Esophagus muscularis mucosa (tissue), 4 donors: ENCODE measurements at regions not wholly inside any gene's neighbourhood (a gene's known extent, or its start where the extent isn't known, plus 50 kb on each side); places are given as distances from the start of the nearest gene placed in this dataset.

Source experiments
- EP300 ChIP-seq: sonication (generic); formaldehyde crosslinking; IDR thresholded peaks from one replicate; pipeline ENCODE4 v1.6.1; 2017; ENCODE audit warnings: antibody characterized with exemption
- POLR2A ChIP-seq: fragments of 450-650 bp; IDR thresholded peaks from one replicate; pipeline ENCODE4 v1.6.1; 2017; ENCODE audit warnings: antibody characterized with exemption, moderate library complexity, mild to moderate bottlenecking, low read depth
- POLR2AphosphoS5 ChIP-seq, 2 donors: sonication (generic); formaldehyde crosslinking; IDR thresholded peaks; one replicate each; pipeline ENCODE4 v1.6.1; 2017; ENCODE audit warnings: antibody characterized with exemption in 2 of 2
- TF ChIP-seq, protein P1 (sequence below), 3 experiments: fragments of 200-600 bp in 2 of 3; fragments of 450-650 bp in 1 of 3; sonication (generic) in 2 of 3; IDR thresholded peaks; one replicate each; pipeline ENCODE4 v1.5.1; 2017 to 2019; ENCODE audit warnings: antibody characterized with exemption in 3 of 3, mild to moderate bottlenecking in 2 of 3, moderate library complexity in 1 of 3

GRCh38 chr16:86355951-86356350 is 154.4 kb upstream of the FOXF1 start:
- TF ChIP-seq POLR2AphosphoS5 (IDR thresholded peaks at IDR 0.05) (no peak), EP300 (no peak), POLR2A (no peak)
- TF ChIP-seq, protein P1, sequence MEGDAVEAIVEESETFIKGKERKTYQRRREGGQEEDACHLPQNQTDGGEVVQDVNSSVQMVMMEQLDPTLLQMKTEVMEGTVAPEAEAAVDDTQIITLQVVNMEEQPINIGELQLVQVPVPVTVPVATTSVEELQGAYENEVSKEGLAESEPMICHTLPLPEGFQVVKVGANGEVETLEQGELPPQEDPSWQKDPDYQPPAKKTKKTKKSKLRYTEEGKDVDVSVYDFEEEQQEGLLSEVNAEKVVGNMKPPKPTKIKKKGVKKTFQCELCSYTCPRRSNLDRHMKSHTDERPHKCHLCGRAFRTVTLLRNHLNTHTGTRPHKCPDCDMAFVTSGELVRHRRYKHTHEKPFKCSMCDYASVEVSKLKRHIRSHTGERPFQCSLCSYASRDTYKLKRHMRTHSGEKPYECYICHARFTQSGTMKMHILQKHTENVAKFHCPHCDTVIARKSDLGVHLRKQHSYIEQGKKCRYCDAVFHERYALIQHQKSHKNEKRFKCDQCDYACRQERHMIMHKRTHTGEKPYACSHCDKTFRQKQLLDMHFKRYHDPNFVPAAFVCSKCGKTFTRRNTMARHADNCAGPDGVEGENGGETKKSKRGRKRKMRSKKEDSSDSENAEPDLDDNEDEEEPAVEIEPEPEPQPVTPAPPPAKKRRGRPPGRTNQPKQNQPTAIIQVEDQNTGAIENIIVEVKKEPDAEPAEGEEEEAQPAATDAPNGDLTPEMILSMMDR (IDR thresholded peaks at IDR 0.05), result no peak
